Activated T-cell treated with anti-CD3 and anti-CD28 coated beads, Interleukin-2, amount 50 U/mL, for 4 hours (primary cell): ENCODE measurements at regions not wholly inside any gene's neighbourhood (a gene's known extent, or its start where the extent isn't known, plus 50 kb on each side); places are given as distances from the start of the nearest gene placed in this dataset.

ENCODE experiments used
- ATAC-seq, 2 donors: fragments of 200-7000 bp; cut with Tn5 transposase; one replicate each; pipeline ENCODE4 v1.10.0; 2021
- DNase-seq: peaks from one replicate; pipeline ENCODE4 v3.0.0-alpha.2; 2020
- H3K27me3 Mint-ChIP-seq: one replicate; pipeline ENCODE4 v1.8.0; 2021; ENCODE audit warnings: low read depth, mixed read lengths
- H3K36me3 Mint-ChIP-seq: one replicate; pipeline ENCODE4 v1.8.0; 2022; ENCODE audit warnings: mixed read lengths; ENCODE audit not compliant: insufficient read depth
- H3K4me1 Mint-ChIP-seq: one replicate; pipeline ENCODE4 v1.8.0; 2021; ENCODE audit warnings: low read depth, mixed read lengths
- H3K4me3 Mint-ChIP-seq: one replicate; pipeline ENCODE4 v1.8.0; 2021; ENCODE audit warnings: mild to moderate bottlenecking, moderate library complexity, mixed read lengths
- H3K9me3 Mint-ChIP-seq: one replicate; pipeline ENCODE4 v1.8.0; 2021; ENCODE audit warnings: mixed read lengths

DNA sequence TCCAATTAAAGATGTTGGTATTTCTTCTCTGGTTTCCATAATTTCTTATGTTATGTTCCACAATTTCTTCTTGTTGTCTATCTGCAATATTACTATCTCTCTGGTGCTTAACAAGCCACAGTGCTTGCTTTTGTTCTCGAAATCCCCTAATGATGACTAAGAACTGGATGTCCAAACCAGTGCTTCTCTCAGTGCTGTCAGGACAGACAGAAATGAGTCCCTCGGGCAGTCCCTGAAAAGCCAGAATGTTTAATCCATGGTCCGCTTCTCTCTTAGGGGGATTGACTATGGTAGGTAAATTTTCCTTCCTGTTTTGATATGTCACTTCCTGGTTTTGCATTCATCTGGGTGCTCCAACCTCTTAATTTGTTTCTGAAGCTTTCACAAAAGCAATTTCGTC, 321.6 kb upstream of the PCDH10 start:
- H3K9me3 Mint-ChIP-seq: peaks cover 20% of the 10 kb centered on the region
- no peak for DNase-seq
- no peak for ATAC-seq

DNA sequence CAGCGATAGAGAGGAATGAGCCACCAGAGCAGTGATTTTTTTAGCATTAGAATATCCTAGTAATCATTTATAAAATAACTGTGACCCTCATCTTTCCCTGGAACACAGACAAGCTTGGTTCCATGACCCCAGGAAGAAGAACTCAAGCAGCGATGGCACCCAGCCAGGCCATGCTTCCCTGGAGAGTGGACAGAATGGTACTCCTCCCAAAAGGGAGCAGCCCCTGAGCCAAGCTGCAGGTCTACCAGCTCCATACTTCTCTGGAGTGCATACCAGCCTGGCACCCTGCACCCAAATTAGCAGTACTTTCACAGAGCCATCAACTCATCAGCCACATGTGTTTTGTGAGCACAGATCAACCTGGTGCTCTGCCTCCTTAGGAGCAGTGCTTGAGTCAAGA, 310.9 kb upstream of the PCDH10 start:
- no peak overlapping the region for H3K4me3 Mint-ChIP-seq
- no peaks in the 10 kb centered on the region for H3K36me3 Mint-ChIP-seq
- DNase-seq: no peak
- H3K4me1 Mint-ChIP-seq: no peaks in the 10 kb centered on the region
- peaks cover 32% of the 10 kb centered on the region for H3K9me3 Mint-ChIP-seq
- ATAC-seq: no peak
- no peaks in the 10 kb centered on the region for H3K27me3 Mint-ChIP-seq

More for the DNA sequence above, 321.6 kb upstream of the PCDH10 start:
- Mint-ChIP-seq H3K36me3 (no peaks in the 10 kb centered on the region), H3K27me3 (no peaks in the 10 kb centered on the region), H3K4me1 (no peaks in the 10 kb centered on the region), H3K4me3 (no peak overlapping the region)

GRCh38 chr4:132839070-132839469, 310.0 kb upstream of the PCDH10 start:
- H3K4me1 Mint-ChIP-seq: no peaks in the 10 kb centered on the region
- ATAC-seq (no peak), DNase-seq (no peak)
- H3K36me3 Mint-ChIP-seq: no peaks in the 10 kb centered on the region
- peaks cover 32% of the 10 kb centered on the region for H3K9me3 Mint-ChIP-seq
- H3K27me3 Mint-ChIP-seq: no peaks in the 10 kb centered on the region
- no peak overlapping the region for H3K4me3 Mint-ChIP-seq

DNA sequence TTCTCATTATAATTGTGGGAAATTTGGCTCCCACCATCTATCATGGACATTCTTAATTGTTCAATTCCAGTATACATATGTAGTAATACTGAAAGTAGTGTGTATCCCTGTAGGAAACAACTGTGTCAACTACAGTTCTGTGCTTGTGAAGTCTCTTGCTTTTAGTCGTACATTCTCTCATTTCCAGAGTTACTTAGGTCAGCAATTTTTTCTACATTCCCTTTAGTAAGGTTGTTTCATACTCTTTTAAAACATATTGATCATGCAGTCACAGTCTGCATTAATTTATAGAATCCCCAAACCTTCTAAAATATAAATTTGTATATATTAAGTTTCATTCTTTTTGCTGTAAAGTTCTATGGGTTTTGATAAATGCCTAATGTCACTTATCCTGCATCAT, 289.2 kb upstream of the PCDH10 start:
- H3K27me3 Mint-ChIP-seq: no peaks in the 10 kb centered on the region
- no peaks in the 10 kb centered on the region for H3K4me1 Mint-ChIP-seq
- ATAC-seq (no peak), DNase-seq (no peak)
- H3K4me3 Mint-ChIP-seq: no peak overlapping the region
- no peaks in the 10 kb centered on the region for H3K36me3 Mint-ChIP-seq
- peaks cover 6% of the 10 kb centered on the region for H3K9me3 Mint-ChIP-seq

DNA sequence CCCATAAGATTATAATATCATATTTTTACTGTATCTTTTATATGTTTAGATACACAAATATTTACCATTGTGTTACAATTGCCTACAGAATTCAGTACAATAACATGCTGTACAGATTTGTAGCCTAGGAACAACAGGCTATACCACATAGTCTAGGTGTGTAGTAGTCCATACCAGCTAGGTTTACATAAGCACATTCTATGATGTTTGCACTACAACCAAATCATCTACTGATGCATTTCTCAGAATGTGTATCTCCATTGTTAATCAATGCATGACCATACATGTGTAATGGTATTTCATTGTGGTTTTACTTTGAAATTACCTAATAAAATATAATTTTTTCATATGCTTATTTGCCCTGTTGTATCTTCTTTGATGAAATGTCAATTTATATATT, 288.1 kb upstream of the PCDH10 start:
- Mint-ChIP-seq H3K27me3 (no peaks in the 10 kb centered on the region), H3K9me3 (peaks cover 6% of the 10 kb centered on the region), H3K4me1 (no peaks in the 10 kb centered on the region), H3K4me3 (no peak overlapping the region), H3K36me3 (no peaks in the 10 kb centered on the region)
- ATAC-seq (no peak), DNase-seq (no peak)

GRCh38 chr4:132863619-132864018, 285.5 kb upstream of the PCDH10 start:
- ATAC-seq: no peak
- Mint-ChIP-seq H3K4me3 (no peak overlapping the region), H3K9me3 (peaks cover 6% of the 10 kb centered on the region), H3K27me3 (no peaks in the 10 kb centered on the region), H3K4me1 (no peaks in the 10 kb centered on the region), H3K36me3 (no peaks in the 10 kb centered on the region)
- no peak for DNase-seq

- Mint-ChIP-seq H3K9me3 (peaks cover 6% of the 10 kb centered on the region), H3K27me3 (no peaks in the 10 kb centered on the region), H3K4me1 (no peaks in the 10 kb centered on the region), H3K4me3 (no peak overlapping the region), H3K36me3 (no peaks in the 10 kb centered on the region)
- no peak for DNase-seq
- ATAC-seq: no peak
Observed at GRCh38 chr4:132865458-132865857, 283.6 kb upstream of the PCDH10 start.

GRCh38 chr4:132865922-132866321, 283.2 kb upstream of the PCDH10 start:
- DNase-seq: no peak
- Mint-ChIP-seq H3K36me3 (no peaks in the 10 kb centered on the region), H3K4me1 (no peaks in the 10 kb centered on the region), H3K4me3 (no peak overlapping the region), H3K9me3 (peaks cover 6% of the 10 kb centered on the region), H3K27me3 (no peaks in the 10 kb centered on the region)
- no peak for ATAC-seq

- ATAC-seq (no peak), DNase-seq (no peak)
- no peaks in the 10 kb centered on the region for H3K4me1 Mint-ChIP-seq
- no peaks in the 10 kb centered on the region for H3K36me3 Mint-ChIP-seq
- peaks cover 1% of the 10 kb centered on the region for H3K9me3 Mint-ChIP-seq
- no peaks in the 10 kb centered on the region for H3K27me3 Mint-ChIP-seq
- H3K4me3 Mint-ChIP-seq: no peak overlapping the region
Observed at GRCh38 chr4:132866616-132867015, 282.5 kb upstream of the PCDH10 start.

- ATAC-seq (no peak), DNase-seq (no peak)
- no peak overlapping the region for H3K4me3 Mint-ChIP-seq
- H3K4me1 Mint-ChIP-seq: no peaks in the 10 kb centered on the region
- H3K27me3 Mint-ChIP-seq: no peaks in the 10 kb centered on the region
- H3K36me3 Mint-ChIP-seq: no peaks in the 10 kb centered on the region
- no peaks in the 10 kb centered on the region for H3K9me3 Mint-ChIP-seq
Observed at GRCh38 chr4:132893787-132894186, 255.3 kb upstream of the PCDH10 start.

- H3K36me3 Mint-ChIP-seq: no peaks in the 10 kb centered on the region
- H3K4me3 Mint-ChIP-seq: no peak overlapping the region
- H3K27me3 Mint-ChIP-seq: no peaks in the 10 kb centered on the region
- H3K9me3 Mint-ChIP-seq: peaks cover 2% of the 10 kb centered on the region
- DNase-seq: no peak
- no peaks in the 10 kb centered on the region for H3K4me1 Mint-ChIP-seq
- ATAC-seq: no peak
Observed at GRCh38 chr4:132901224-132901623, 247.9 kb upstream of the PCDH10 start.

- ATAC-seq: no peak
Observed at GRCh38 chr4:132910229-132910748, 238.8 kb upstream of the PCDH10 start.

GRCh38 chr4:132918096-132918495, 231.0 kb upstream of the PCDH10 start:
- ATAC-seq (no peak), DNase-seq (no peak)
- Mint-ChIP-seq H3K4me1 (no peaks in the 10 kb centered on the region), H3K9me3 (no peaks in the 10 kb centered on the region), H3K36me3 (no peaks in the 10 kb centered on the region), H3K27me3 (no peaks in the 10 kb centered on the region), H3K4me3 (no peak overlapping the region)

More at GRCh38 chr4:132910229-132910748, 238.8 kb upstream of the PCDH10 start:
- H3K4me3 Mint-ChIP-seq: no peak overlapping the region
- no peaks in the 10 kb centered on the region for H3K4me1 Mint-ChIP-seq
- no peak for DNase-seq
- peaks cover 5% of the 10 kb centered on the region for H3K9me3 Mint-ChIP-seq
- no peaks in the 10 kb centered on the region for H3K36me3 Mint-ChIP-seq
- no peaks in the 10 kb centered on the region for H3K27me3 Mint-ChIP-seq

- ATAC-seq (no peak), DNase-seq (no peak)
- Mint-ChIP-seq H3K4me3 (no peak overlapping the region), H3K36me3 (no peaks in the 10 kb centered on the region), H3K4me1 (no peaks in the 10 kb centered on the region), H3K27me3 (no peaks in the 10 kb centered on the region), H3K9me3 (no peaks in the 10 kb centered on the region)
Observed at GRCh38 chr4:132923516-132923915, 225.6 kb upstream of the PCDH10 start.

GRCh38 chr4:132934911-132935310, 214.2 kb upstream of the PCDH10 start:
- Mint-ChIP-seq H3K4me1 (no peaks in the 10 kb centered on the region), H3K4me3 (no peak overlapping the region), H3K36me3 (no peaks in the 10 kb centered on the region), H3K9me3 (peaks cover 5% of the 10 kb centered on the region), H3K27me3 (no peaks in the 10 kb centered on the region)
- DNase-seq: no peak
- no peak for ATAC-seq

GRCh38 chr4:132955146-132955545, 193.9 kb upstream of the PCDH10 start:
- Mint-ChIP-seq H3K36me3 (no peaks in the 10 kb centered on the region), H3K4me3 (no peak overlapping the region), H3K9me3 (peaks cover 18% of the 10 kb centered on the region), H3K4me1 (no peaks in the 10 kb centered on the region), H3K27me3 (no peaks in the 10 kb centered on the region)
- ATAC-seq: no peak
- no peak for DNase-seq
